Bone marrow (tissue), 2 donors: ENCODE measurements at regions not wholly inside any gene's neighbourhood (a gene's known extent, or its start where the extent isn't known, plus 50 kb on each side); places are given as distances from the start of the nearest gene placed in this dataset.

Source experiments
- DNase-seq, 2 donors: peaks; one replicate each; lab custom pipeline; 2025; lab: John Stamatoyannopoulos, UW

DNA sequence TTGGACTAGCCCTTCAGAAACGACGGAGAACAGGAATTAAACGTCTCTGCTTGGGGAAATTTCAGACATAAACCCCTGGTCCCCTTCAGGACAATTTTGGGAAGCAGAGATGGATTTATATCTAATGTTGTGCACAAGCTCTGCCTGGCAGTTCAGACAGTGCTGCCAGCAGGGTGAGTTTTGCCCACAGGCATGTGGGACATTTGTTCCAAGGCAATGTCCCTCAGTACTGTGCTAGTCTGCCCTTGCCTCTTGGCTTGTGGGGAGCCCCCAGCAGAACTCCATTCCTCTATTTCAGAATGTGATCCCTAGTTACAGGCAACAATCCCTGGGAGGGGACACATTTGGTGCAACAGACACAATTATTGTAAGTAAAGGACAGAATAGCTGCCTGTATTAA is 76.5 kb upstream of the GPR12 start:
- DNase-seq, result no peak

DNA sequence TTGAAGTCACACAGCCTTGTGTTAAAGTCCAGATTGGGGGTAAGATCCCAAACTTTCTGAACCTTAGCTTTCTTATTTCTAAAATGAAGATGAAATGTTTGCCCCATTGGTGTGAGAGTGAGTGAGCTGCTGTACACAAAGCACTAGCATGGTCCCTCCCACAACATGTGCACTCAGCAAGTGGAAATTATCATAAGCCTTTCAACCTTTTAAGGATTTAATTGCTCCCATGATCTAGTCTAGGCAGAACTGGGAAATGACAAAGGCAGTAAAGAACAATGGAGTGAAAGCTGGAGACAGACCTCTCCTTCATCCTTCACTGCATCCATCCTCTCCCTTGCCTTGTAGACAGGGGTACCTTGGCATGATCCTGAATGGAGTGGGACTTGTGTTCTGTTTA is 76.0 kb upstream of the GPR12 start:
- DNase-seq, result no peak

DNA sequence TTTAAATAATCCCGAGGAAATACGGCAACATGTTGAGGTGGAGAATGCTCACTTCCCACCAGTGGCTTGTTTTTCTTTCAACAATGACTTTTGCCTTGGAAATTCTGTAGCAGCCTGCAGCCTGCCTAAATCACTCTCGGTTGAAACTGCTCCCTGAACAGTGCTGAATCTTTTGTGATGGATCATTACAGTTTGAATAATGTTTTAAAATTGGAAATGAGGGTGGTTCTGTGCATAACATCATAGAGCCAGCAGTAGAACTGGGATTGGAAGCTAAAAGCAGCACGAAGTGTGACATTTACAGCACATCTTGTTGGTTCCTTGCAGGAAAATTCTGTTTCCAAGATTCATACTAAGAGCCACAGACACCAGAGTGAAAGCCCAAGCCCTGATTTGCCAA is 74.1 kb upstream of the GPR12 start:
- DNase-seq, result no peak

DNA sequence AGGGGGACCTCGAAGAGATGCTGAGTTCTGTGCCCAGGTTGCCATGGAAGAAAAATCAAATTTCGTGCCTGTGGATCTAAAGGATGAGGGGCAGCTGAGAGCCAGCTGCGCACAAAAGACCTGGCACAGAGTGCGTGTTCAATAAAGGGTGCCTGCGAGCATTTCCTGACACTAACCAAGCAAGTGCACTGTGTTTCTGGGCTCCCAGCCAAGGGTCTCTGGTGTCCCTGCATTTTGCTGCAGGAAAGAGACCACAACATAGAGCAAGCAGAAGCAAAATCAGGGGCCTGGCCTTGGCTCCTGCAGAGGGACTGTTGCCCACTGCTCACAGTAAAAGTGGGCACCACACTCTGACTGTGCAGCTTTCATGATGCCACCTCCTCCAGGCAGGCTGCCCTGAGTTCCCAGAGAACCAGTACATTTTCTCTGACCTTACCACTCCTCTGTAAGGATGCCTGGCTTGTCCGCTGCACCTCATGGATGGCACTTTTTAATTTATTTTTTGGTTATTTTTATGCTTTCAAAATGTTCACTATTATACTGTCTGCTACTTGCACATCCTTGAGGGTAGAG is 70.8 kb upstream of the GPR12 start:
- DNase-seq, result no peak

DNA sequence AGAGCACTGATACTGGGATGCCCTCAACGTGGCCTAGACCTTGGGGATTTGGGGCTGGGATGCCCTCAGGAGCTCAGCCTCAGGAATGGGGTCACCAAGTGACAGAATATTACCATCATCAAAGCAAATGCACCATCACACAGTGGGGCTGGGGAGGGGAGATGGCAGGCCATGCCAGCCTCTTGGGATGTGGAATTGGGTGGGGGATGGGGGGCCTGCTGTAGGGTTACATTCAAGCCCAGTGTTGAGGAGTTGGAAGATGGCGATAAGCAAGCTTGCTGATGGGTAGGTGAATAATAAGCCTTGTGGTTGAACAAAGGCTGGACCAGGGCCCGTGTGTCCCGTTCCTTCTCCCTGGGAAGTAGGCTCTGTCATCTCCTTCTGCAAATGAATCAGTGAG is 69.1 kb upstream of the GPR12 start:
- no peak for DNase-seq

DNA sequence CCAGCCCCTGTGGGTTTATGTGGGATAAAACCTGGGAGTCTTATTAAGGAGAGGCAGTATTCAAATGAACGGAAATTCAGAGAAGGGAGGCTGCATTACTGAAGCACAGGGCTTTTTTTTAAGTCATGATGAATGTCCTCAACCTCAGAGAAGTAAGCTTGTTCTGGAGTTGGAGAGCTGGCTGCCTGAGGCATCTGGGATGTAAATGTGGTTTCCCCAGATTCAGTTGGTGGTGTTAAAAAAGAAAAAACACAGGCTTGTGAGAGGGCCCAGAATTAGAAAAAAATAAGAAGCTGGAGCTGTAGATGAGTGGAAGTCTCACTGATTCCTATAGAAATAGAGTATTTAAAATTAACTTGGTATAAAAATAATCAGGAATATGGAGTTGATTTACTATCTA is 64.0 kb upstream of the GPR12 start:
- no peak for DNase-seq

DNA sequence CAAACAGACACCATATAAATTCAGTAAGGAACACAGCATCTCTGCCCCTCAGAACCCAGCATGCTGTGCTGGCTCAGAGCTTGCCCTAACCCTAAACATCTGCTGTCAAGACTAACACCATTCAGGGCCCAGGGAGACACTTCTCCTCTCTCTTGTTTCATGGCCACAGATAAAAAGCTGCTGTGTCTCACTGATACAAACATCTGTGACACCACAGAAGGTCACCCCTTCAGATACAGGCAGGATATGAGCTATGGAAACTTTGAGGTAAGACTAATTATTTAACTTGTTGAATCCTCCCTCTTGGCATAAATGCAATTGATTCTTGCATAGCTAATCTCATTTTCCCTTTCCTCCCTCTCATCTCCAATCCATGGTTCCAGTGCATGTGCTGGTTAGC is 61.6 kb upstream of the GPR12 start:
- DNase-seq, result no peak

DNA sequence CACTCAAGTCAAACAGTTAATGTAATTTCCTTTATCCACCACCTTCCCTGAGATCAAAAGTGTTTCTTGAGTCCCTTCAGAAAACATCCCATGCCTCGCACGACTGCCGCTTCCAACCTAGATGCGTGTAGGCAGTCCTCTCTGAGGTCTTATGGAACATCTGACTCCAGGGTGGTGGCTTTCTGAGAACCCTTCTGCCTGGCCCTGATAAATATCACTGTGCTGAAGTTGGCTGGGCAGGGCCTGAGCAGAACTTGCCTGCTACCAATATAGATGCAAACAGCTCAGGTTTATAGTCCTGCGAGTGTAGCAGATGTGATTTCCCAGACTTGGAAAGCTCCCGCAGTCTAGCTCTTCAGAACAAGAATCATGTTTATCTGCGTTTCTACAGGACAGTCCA is 61.1 kb upstream of the GPR12 start:
- DNase-seq, result no peak

DNA sequence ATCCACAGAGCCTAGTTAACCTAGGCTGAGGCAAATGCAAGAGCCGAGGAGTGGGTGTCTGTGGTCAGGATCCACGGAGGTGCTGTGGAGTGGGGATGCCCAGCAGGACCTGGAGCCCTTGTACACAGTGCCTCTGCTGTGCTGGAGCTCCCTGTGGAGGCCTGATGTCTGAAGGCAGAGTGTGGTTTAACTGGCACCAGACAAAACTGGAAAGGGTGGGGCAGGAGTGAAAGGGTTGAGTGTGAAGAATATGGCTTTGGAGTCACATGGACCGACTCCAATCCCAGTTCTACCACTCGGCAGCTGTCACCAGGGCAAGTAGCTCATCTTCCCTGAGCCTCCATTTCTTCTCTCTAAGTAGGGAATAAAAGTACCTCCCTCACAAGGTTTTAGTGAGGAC is 60.3 kb upstream of the GPR12 start:
- no peak for DNase-seq

DNA sequence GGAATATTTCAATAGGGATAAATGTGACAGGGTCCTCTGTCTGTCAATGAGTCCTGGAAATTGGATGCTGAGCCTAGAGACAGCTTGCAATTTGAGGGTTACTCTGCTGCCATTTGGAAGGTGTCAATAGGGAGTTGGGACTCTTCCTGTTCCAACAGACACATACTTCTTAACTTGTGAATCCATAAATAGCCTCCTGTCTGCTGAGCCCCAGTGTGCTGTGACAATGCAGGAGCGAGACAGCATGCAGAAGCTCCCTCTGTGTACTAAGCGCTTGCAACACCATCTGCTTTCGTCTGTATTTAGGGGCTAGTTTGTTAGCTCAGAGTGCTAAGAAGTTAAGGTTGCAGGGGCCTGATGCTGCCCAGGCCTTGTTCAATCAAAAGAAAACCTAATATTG is 58.5 kb upstream of the GPR12 start:
- DNase-seq, result no peak

DNA sequence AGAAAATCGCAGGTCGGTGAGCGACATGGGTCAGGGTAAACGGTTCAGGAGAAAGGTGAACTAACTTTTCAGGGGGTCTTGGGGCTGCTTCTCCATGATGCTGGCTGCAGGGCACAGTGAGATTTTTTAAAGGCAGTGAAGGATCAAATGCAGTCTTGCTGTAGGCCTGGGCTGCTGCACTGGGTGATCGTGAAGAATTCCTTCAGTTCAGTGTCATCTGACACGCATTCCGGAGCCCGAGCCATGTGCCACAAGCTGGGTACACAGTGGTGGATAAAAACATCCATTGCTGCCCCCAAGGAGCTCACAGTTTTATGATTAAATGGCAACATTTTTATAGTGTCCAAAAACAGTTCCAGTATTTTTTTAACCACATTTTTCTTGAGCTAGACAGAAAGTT is 56.3 kb upstream of the GPR12 start:
- no peak for DNase-seq

DNA sequence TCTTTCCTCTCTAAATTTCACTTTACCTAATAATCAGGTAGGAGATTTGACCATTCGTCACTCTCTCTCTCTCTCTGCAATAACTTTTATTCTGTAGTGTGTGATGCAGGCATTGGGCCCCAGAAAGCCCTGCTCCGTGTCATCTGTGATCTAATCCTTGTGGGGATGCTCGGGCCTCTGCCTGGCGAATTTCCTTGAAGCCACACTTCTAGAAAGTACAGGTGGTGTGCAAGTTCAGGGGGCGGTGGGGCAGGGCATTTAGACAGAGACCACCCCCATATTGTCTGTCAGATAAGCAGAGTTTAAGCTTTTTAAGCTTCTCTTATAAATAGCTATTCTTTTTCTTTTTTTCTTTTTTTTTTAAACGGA is 53.4 kb upstream of the GPR12 start:
- no peak for DNase-seq

DNA sequence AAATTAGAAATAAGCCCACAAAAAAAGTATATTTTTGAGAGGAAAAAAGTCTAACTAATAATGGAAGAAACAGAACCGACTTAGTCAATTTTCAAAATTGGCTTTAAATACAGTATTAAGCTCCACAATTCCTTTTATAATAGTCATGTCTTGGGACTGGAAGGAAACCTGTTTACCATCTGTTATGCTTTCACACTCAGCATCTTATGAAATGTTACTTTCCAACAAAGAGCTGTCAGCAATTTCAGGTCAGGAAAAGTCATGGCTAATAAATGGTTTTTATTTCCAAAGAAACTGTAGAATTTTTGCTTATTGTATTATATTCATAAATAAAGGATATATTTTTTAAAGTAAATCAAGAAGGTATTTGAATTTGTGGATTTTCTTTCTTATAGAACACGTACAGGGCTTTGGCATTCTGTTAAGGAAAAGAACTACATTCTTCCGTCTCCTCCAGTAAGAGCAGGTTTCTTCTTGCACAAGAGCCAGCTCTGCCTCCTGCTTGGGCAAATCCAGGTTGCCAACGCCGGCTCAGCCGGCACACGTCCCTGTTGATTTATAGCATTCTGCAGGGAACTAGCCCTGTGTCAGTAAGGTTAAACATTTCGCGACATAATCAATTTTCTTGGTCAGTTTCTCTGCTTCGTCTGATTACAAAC is 52.9 kb upstream of the GPR12 start:
- no peak for DNase-seq

DNA sequence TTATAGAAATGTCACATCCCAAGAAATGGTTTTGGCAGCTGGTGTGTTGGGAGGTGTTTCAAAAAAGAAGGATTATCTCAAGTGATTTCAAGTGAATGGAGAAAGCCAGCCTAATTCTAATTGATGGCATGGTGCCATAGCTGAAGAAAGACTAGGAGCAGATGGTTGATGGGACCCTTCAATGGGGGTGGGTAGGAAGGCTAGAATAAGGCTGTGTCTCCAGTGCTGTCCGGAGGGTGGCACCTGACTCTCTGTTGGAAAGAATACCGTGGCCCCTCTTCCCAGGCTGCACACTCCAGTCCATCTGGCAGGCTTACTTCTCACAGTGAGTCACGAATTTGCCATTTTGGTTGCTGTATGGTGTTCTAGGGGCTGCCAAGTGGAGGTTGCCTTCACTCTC is 51.0 kb upstream of the GPR12 start:
- no peak for DNase-seq
